Panc1 (cell line): ENCODE measurements at regions not wholly inside any gene's neighbourhood (a gene's known extent, or its start where the extent isn't known, plus 50 kb on each side); places are given as distances from the start of the nearest gene placed in this dataset.

Experiments
- ATAC-seq: fragments of 200-7000 bp; cut with Tn5 transposase; 2 replicates; pipeline ENCODE4 v1.9.1; 2020; ENCODE audit warnings: mild to moderate bottlenecking, moderate library complexity
- BruUV-seq: library from RNA; stranded (reverse); fragments of 400-500 nt; replicated peaks from 2 replicates; lab custom pipeline; 2021; lab: Mats Ljungman, UMichigan
- CTCF ChIA-PET: fragments of 300-600 bp; sonication (Branson Sonifier 250); formaldehyde crosslinking; loops from one replicate; lab custom pipeline; 2022; ENCODE audit warnings: antibody characterized with exemption; lab: Charles Lee
- POLR2A ChIA-PET: fragments of 300-600 bp; sonication (Branson Sonifier 250); formaldehyde crosslinking; loops from one replicate; lab custom pipeline; 2022; ENCODE audit warnings: antibody characterized with exemption; lab: Charles Lee
- DNase-seq: peaks from one replicate; pipeline ENCODE4 v3.0.0-alpha.2; 2010; ENCODE audit warnings: low read depth, low spot score
- H3K27ac ChIP-seq: 2 replicates; pipeline ENCODE4 v1.5.1; 2011; ENCODE audit warnings: mild to moderate bottlenecking, low read length, inconsistent platforms
- H3K27me3 ChIP-seq: fragments of 200-500 bp; sonication (Bioruptor generic); 2 replicates; pipeline ENCODE4 v1.6.0; 2014; ENCODE audit warnings: low read length, inconsistent platforms; ENCODE audit not compliant: control insufficient read depth, insufficient read depth
- H3K36me3 ChIP-seq: fragments of 200-500 bp; sonication (Bioruptor generic); 2 replicates; pipeline ENCODE4 v1.5.1; 2014; ENCODE audit warnings: inconsistent platforms, mild to moderate bottlenecking, low read length, moderate library complexity; ENCODE audit not compliant: control insufficient read depth, insufficient read depth
- H3K4me1 ChIP-seq: 2 replicates; pipeline ENCODE4 v1.5.1; 2011; ENCODE audit warnings: inconsistent platforms, mild to moderate bottlenecking, low read length, moderate library complexity; ENCODE audit not compliant: control insufficient read depth, insufficient read depth
- H3K4me3 ChIP-seq, 2 experiments: 2 replicates each; pipeline ENCODE4 v1.5.1; 2011 to 2012; ENCODE audit warnings: low read depth in 2 of 2, low read length in 2 of 2, mild to moderate bottlenecking in 2 of 2, inconsistent platforms in 1 of 2, moderate library complexity in 1 of 2
- H3K9me3 ChIP-seq: fragments of 200-500 bp; sonication (Bioruptor generic); 2 replicates; pipeline ENCODE4 v1.5.1; 2014; ENCODE audit warnings: low read depth, mild to moderate bottlenecking, inconsistent platforms, low read length, moderate library complexity; ENCODE audit not compliant: control insufficient read depth, insufficient read depth
- POLR2AphosphoS5 ChIP-seq: IDR thresholded peaks from 2 replicates; pipeline ENCODE4 v1.6.1; 2012; ENCODE audit warnings: mild to moderate bottlenecking, low read depth, low read length, moderate library complexity
- SIN3A ChIP-seq: IDR thresholded peaks from 2 replicates; pipeline ENCODE4 v1.6.1; 2012; ENCODE audit warnings: low read depth, mild to moderate bottlenecking, low read length, moderate library complexity, borderline replicate concordance; ENCODE audit not compliant: insufficient read depth
- TCF7L2 ChIP-seq: IDR thresholded peaks from 2 replicates; pipeline ENCODE4 v1.6.1; 2011; ENCODE audit warnings: mild to moderate bottlenecking, low read depth, low read length, inconsistent platforms
- in situ Hi-C: cut with HindIII; loops from 2 replicates; pipeline ENCODE4 v1.10.0; 2016; ENCODE audit warnings: low sequenced_read_pairs, low pct_unique_long_range_greater_than_20kb
- intact Hi-C: fragments of 100-400 bp; cut with micrococcal nuclease; formaldehyde crosslinking; loops from one replicate; pipeline ENCODE4 v1.10.0; 2022; ENCODE audit not compliant: unreplicated experiment
- TF ChIP-seq, protein P1 (sequence below), 2 experiments: IDR thresholded peaks; 2 replicates each; pipeline ENCODE4 v1.6.1; 2011 to 2012; ENCODE audit warnings: low read depth in 2 of 2, control low read depth in 1 of 2, low read length in 1 of 2, mild to moderate bottlenecking in 1 of 2, moderate library complexity in 1 of 2; ENCODE audit not compliant: insufficient read depth in 1 of 2
- TF ChIP-seq, protein P2 (sequence below): fragments of 450-650 bp; IDR thresholded peaks from 2 replicates; pipeline ENCODE4 v1.5.1; 2017; ENCODE audit warnings: mild to moderate bottlenecking

DNA sequence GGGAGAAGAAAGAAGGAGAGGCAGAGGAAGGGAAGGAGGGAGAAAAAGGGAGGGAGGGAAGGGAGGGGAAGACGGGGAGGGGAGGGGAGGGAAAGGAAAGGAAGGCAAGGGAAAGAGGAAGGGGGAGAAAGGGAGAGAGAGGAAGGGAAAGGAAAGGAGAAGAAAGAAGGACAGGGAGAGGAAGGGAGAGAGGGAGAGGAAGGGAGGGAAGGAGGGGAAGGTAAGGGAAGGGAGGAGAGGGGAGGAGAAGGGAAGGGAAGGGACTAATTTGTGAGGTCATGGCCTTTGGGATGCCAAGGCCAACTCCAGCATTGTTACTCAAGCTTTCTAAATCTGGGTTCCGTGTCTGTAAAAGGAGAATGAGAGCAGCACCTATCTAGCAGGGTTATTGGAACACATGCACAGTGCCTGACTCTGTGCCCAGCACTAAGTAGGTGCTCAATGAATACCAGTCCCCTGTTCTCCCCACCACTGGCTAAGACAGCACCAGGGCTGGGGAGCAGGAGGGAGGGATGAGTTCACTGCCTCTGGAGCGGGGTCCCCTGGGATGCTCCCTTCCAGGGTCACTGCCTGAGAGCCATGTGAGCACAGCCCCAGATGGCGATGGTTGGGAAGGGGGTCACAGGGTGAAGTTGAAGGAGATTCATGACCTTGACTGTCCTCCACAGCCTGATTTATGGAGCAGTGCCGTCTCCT, 560.1 kb upstream of the TBX3 start:
- ChIA-PET POLR2A (no interaction called here), CTCF (no interaction called here)
- in situ Hi-C loops (no loop called here), intact Hi-C loops (no loop called here)
- H3K36me3 ChIP-seq: no peaks in the 10 kb centered on the region
- BruUV-seq: no TSS peak
- no peaks in the 10 kb centered on the region for H3K9me3 ChIP-seq
- H3K27me3 ChIP-seq: 0 out of 2 replicates have a peak, but pooled peaks cover 2% of the 10 kb centered on the region
- no peak for ATAC-seq
- H3K4me3 ChIP-seq: no peak overlapping the region
- DNase-seq: no peak
- TF ChIP-seq POLR2AphosphoS5: no peak
- TF ChIP-seq TCF7L2: no peak
- TF ChIP-seq, protein P1, sequence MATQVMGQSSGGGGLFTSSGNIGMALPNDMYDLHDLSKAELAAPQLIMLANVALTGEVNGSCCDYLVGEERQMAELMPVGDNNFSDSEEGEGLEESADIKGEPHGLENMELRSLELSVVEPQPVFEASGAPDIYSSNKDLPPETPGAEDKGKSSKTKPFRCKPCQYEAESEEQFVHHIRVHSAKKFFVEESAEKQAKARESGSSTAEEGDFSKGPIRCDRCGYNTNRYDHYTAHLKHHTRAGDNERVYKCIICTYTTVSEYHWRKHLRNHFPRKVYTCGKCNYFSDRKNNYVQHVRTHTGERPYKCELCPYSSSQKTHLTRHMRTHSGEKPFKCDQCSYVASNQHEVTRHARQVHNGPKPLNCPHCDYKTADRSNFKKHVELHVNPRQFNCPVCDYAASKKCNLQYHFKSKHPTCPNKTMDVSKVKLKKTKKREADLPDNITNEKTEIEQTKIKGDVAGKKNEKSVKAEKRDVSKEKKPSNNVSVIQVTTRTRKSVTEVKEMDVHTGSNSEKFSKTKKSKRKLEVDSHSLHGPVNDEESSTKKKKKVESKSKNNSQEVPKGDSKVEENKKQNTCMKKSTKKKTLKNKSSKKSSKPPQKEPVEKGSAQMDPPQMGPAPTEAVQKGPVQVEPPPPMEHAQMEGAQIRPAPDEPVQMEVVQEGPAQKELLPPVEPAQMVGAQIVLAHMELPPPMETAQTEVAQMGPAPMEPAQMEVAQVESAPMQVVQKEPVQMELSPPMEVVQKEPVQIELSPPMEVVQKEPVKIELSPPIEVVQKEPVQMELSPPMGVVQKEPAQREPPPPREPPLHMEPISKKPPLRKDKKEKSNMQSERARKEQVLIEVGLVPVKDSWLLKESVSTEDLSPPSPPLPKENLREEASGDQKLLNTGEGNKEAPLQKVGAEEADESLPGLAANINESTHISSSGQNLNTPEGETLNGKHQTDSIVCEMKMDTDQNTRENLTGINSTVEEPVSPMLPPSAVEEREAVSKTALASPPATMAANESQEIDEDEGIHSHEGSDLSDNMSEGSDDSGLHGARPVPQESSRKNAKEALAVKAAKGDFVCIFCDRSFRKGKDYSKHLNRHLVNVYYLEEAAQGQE (IDR thresholded peaks at IDR 0.05; ENCODE audit: insufficient read depth in 1 of 2, low read depth in 2 of 2, low read length in 1 of 2): no peak
- no peak for TF ChIP-seq SIN3A
- TF ChIP-seq, protein P2, sequence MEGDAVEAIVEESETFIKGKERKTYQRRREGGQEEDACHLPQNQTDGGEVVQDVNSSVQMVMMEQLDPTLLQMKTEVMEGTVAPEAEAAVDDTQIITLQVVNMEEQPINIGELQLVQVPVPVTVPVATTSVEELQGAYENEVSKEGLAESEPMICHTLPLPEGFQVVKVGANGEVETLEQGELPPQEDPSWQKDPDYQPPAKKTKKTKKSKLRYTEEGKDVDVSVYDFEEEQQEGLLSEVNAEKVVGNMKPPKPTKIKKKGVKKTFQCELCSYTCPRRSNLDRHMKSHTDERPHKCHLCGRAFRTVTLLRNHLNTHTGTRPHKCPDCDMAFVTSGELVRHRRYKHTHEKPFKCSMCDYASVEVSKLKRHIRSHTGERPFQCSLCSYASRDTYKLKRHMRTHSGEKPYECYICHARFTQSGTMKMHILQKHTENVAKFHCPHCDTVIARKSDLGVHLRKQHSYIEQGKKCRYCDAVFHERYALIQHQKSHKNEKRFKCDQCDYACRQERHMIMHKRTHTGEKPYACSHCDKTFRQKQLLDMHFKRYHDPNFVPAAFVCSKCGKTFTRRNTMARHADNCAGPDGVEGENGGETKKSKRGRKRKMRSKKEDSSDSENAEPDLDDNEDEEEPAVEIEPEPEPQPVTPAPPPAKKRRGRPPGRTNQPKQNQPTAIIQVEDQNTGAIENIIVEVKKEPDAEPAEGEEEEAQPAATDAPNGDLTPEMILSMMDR: no peak
- H3K4me1 ChIP-seq: no peaks in the 10 kb centered on the region
- no peak overlapping the region for H3K27ac ChIP-seq

DNA sequence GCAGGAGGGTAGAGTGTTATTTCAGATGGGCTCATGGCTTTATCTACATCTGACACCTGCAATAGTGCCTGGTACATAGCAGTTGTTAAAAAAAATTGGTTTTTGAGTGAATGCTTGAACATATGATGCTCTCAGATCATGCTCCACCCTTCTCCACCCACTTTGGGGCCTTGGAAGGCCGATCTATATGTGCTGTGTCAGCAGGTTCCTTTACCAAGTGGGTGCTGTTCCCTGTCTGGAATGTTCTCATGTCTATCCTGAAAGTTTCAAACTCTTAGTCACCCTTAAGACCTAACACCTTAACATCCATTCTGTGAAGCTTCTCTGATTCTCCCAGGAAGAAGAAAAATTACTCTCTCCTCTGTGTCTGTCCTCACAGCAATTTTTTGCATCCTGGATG, 556.3 kb upstream of the TBX3 start:
- CTCF ChIA-PET: no interaction called here
- in situ Hi-C loops: no loop called here
- Histone ChIP-seq H3K36me3 (no peaks in the 10 kb centered on the region), H3K4me1 (no peaks in the 10 kb centered on the region), H3K27ac (no peak overlapping the region), H3K27me3 (0 out of 2 replicates have a peak, but pooled peaks cover 2% of the 10 kb centered on the region), H3K9me3 (no peaks in the 10 kb centered on the region), H3K4me3 (no peak overlapping the region)
- ATAC-seq: no peak
- no TSS peak for BruUV-seq
- intact Hi-C loops: no loop called here
- TF ChIP-seq SIN3A: no peak
- TF ChIP-seq, protein P1 (IDR thresholded peaks at IDR 0.05; ENCODE audit: insufficient read depth in 1 of 2, low read depth in 2 of 2, low read length in 1 of 2): no peak
- no peak for TF ChIP-seq POLR2AphosphoS5
- TF ChIP-seq, protein P2: no peak
- no peak for TF ChIP-seq TCF7L2
- no peak for DNase-seq
- POLR2A ChIA-PET: no interaction called here
